Astrocyte of the hippocampus (primary cell): ENCODE measurements at regions not wholly inside any gene's neighbourhood (a gene's known extent, or its start where the extent isn't known, plus 50 kb on each side); places are given as distances from the start of the nearest gene placed in this dataset.

Experiments
- DNase-seq: peaks from one replicate; pipeline ENCODE4 v3.0.0; 2011; ENCODE audit warnings: low read depth, low spot score

DNA sequence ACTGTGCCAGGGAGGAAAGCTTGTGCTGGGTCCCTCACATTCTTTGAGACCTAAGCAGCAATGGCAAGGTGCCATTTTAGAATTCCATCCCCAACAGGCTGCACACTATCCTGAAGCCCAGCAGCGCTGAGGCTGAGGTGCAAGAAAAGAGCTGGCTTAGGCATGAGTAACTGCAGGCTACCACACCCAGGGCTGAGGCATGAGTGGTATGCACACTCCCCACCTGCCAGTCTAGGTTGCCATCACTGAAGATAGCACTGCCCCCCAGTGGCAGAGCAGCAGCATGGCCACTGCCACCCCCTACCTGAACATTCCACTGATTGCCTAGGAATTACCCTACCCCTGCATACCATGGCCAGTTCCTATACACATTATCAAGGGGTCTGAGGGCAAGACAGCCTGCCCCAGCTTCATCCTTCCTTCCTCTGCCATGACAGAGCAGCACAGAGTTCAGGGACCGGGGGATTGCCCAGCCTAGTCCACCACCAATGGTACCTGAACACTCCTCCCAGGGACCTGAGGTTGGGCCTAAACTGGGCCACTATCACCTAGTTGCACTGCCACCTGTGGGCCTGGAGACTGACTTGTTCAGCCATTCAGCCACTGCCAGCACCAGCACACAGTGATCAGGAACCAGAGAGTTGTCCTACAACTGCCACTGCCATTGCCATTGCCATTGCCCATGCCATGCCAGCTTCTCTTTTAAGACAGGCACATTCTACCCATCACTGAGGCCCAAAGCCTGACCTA is 129.8 kb downstream of the SATB1 start:
- peak; percentile 95 for DNase-seq

- no peak for DNase-seq
These were observed 135.0 kb downstream of the SATB1 start for GRCh38 chr3:18290157-18290556.

DNA sequence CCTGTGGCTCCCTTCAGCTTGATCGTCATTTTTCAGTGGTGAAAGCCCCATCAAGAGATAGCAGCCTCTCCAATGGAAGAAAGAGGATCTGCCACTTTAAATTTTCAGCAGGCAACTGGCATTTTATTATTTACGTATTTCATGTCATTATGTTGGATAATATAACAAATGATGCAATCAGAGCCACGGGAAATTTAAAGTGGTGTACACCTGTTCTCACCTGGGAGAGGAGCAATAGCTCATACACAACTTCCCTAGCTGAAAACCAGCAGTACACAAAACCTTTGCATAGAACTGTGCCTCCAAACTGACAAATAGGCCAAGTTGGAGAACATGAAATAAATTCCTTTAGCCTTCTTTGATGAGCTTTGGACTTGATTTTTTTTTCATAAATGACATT is 136.9 kb downstream of the SATB1 start:
- no peak for DNase-seq

DNA sequence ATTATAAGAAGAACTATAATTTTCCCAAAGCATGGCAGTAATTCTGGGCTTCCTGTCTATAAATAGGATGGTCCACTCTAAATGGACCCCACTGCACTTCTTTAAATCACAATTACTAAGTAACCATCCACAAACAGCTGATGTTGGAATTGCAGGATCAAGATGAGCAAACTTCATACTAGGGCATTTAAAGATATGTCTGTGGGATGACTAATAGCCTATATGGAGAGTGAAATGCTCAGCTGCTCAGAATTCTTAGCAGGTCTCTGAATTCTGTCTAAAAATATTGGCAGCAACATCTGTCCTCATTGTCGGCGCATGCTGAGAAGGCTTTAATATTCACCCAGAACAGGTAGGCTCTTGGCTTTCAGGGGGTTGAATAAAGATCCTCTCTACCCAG is 140.4 kb downstream of the SATB1 start:
- DNase-seq, result no peak

- peak; percentile 15 for DNase-seq
These were observed 141.5 kb downstream of the SATB1 start for GRCh38 chr3:18283680-18284079.

DNA sequence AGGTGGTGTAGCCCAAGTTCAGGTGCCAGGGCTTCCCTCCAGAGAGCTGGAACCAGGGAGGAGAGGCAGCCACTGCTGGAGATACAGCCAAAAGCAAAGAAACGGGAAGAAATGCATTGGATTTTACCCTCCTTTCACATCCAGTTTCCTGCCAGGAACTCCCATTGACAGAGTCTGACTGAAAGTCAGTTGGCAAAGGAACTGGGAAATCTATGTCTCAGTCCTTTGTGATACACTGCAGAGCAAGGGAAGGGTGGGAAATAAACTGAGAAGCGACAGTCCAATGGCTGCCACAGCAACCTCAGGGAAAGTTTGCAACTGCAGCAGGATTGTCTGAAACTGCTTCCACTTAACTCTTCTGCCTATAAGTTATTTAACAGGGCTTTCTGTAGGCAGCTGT is 142.6 kb downstream of the SATB1 start:
- no peak for DNase-seq

- DNase-seq, result no peak
These were observed 145.9 kb downstream of the SATB1 start for GRCh38 chr3:18279226-18279737.

DNA sequence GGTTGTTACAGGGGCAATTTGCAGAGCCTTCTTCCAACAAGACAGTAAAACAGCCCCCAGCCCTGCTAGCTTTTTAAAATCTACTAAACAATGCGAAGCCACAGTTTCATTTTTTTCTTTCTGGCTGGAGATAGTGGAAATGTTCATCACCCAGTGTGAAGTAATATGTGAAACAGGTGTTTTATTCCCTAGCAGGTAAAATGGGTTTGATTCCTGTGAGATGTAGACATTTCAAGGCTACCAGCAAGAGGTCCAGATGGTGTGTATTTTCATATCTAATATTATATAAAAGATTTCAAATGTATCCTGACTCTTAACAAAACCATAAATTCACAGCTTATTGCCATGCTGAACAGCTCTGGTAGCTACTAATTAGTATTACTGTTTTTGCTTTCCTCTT is 160.3 kb downstream of the SATB1 start:
- no peak for DNase-seq

GRCh38 chr3:18264361-18264760 is 160.8 kb downstream of the SATB1 start:
- DNase-seq, result no peak

- DNase-seq, result no peak
These were observed 166.6 kb downstream of the SATB1 start for GRCh38 chr3:18258492-18258891.

- DNase-seq, result no peak
These were observed 172.6 kb downstream of the SATB1 start for GRCh38 chr3:18252578-18252977.

DNA sequence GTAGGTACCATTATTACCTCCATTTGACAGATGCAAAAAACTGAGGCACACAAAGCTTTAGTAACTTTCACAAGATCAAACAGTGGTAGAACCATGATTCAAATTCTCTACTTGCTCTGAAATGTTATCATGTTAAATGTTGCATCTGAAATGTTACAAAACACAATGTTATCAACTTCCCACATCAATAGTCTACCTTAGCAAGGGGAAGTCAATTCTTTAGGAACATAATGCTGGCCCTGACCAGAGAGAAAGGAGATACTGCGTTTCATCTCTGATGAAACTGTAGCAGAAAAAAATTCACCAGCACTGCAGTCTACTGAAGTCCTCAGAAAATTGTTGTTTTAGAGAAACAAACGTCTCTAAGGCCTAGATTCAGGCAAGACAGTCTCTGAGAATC is 174.1 kb downstream of the SATB1 start:
- DNase-seq, result no peak

GRCh38 chr3:18249126-18249525 is 176.0 kb downstream of the SATB1 start:
- DNase-seq, result peak; percentile 63

DNA sequence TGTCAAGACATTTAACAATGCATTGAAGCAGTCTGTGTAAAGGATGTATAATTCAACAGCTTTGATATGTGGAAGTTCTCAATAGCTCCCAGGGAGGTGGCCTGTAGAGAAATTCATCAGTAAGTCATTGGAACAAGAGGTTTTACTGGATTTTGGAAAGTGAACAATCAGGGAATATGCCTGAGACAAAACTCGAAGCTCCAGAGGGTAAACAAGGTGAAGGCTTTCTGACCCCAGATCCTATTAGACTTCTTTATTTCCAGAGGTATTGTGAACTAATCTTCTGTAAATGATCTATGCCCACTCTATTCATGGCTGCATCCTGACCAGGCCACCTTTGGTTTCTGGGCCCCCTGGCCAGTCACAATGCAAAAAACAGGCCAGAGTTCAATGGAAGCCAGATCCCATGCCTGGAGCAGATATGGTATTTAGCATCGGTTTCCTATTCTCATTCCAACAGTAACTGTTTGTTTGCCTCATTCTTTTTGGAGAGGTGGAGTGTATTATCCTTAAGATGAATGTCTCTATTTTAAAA is 177.3 kb downstream of the SATB1 start:
- peak; percentile 21 for DNase-seq

DNA sequence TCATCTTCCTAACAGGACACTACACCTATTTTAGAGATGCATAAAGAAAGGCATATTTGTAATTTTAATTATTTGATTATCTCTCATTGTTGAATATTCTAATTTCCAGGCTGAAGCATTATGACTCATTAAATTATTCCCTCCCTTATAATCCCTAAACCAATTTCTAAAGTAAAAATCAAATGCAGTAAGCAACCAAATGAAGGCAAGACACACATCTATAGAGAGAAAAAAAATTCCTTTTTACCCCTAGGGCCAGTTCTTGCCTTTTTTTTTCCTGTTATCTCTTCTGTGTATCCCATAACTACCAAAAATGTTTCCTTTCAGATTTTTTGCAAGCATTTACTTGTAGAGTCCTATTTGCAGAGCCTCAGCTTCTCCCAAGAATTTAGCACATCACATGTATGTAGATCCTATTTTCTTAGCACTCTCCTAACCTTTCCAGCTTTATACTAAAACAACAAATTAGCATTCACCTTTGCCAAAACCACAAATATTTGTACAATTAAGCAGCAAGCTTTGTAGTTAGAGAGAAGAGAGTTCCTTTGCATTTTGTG is 177.9 kb downstream of the SATB1 start:
- DNase-seq, result peak; percentile 59

DNA sequence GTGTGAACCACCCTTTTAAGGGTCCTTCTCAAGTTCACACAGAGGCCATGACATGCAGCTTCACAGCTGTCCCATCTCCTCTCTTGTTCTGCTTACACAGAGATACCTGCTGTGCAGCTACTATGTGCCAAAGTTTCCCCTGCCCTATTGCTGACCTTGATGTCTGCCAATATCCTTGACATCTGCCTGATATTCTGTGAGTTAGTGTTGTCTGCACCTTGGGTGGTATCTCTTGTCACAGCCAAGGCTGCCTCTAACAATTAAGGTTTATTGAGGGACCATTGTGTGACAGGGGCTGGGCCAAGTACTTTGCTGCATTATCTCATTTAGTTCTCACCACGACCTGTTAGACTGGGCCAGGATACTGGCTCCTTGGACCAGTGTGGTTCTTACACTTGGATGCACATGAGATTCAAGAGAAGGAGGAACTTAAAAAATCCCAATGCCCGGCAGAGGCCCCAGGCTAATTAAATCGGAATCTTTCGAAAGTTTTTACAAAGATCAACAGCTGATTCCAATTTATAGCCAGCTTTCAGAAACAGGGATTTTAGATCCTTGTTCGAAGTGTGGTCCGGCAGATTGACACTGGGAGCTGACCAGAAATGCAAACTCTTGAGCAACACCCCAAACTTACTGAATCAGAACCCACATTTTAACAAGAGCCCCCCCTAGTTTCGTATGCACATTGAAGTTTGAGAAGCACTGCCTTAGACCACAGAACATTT is 178.6 kb downstream of the SATB1 start:
- DNase-seq, result peak; percentile 60

DNA sequence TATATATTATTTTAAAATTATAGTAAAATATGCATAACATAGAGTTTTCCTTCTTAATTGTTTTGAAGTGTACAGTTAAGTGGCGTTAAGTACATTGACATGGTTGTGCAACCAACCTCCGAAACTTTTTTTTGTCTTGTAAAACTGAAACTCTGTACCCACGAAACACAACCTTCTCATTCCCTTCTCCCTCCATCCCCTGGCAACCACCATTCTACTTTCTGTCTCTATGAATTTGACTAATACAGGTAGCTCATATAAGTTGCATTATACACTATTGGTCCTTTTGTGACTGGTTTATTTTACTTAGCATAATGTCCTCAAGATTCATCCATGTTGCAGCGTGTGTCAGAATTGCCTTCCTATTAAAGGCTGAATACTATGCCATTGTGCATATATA is 179.4 kb downstream of the SATB1 start:
- DNase-seq, result no peak

GRCh38 chr3:18241837-18242236 is 183.3 kb downstream of the SATB1 start:
- DNase-seq, result no peak

DNA sequence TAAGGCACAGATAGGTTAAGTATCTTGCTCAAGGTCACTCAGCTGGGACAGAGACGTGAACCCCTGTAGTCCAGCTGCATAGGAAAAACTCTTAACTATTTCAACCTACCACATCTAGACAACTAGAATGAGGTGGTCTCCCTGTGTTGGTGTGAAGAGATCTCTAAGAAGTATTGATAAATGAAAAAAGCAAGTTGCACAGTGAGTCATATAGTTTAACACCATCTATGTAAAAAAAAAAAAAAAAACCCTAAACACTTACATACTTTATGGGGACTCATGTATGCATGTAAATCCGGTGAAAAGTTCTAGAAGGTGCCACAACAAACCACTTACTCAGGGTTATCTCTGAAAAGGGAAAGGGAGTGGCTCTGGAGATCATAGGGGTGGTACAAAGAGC is 185.5 kb downstream of the SATB1 start:
- DNase-seq, result no peak

GRCh38 chr3:18238746-18239331 is 186.3 kb downstream of the SATB1 start:
- DNase-seq, result peak; percentile 32

DNA sequence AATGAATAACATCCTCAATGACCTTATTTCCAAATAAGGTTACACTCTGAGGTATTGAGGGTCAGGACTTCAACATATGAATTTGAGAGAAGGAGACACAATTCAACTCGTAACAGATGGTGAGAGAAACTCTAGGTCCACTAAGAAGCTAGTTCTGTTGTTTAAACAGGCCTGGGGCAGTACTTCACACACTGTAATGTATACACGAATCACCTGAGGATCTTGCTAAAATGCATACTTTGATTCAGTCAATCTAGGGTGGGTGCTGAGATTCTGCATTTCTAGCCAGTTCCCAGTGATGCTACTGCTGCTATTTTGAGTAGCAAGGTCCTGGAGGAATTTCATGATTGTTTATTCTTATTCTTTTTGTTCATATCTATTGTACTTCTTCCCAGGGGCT is 186.8 kb downstream of the SATB1 start:
- DNase-seq, result no peak
